ENCODE measurements at regions not wholly inside any gene's neighbourhood (a gene's known extent, or its start where the extent isn't known, plus 50 kb on each side); places are given as distances from the start of the nearest gene placed in this dataset.
A peak's percentile ranks its signal among the peaks of the same experiment; 100 is the strongest.

DNA sequence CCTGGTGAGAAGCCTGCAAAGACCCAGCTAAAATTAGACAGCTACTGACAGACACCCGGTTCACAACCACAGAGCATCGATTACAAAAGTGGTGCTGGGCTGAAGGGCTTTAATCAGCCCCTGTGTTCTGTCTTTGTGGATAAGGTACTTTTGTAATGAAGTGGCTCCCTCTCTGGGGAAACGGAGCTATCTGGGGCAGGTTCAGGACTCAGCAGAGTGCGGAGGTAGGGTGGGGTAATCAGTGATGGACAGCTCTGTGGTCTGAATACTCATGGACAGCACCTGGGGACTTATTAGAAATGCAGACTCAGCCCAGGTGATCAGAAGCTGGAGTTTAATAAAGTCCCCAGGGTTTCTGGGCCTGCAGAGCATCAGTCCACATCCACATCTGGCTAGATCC lies 152.0 kb downstream of the MATN1 start:
- 73% methylated on average over 4 of the region's 4 CpGs for WGBS
- H3K36me3 ChIP-seq (ENCODE audit: control insufficient read depth in 4 of 4, insufficient read depth in 3 of 4, low read depth in 1 of 4, low read length in 3 of 4), result no peaks in the 10 kb centered on the region

DNA sequence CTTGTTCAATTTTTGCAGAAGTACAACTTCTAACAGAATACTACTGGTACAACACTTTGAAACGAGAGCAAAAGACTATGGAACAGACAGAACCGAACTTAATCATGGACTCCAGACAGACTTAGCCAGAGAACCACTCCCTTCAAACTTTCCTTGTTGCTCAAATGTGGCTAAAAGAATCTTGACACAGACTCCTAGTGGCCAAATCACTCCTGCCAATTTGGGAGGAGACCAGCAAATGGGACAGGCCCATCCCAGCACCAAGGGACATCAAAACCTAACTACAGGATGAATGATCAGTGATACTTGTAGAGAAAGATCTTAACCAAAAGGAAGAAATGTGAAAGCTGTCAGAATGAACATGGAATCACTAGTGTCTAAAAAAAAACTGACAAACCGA lies 154.0 kb downstream of the MATN1 start:
- no peak for DNase-seq (ENCODE audit: low spot score)
- WGBS, result 79% methylated on average over 3 of the region's 3 CpGs
- no peak overlapping the region for H3K4me3 ChIP-seq (ENCODE audit: low read depth in 1 of 3, low read length in 3 of 3)
- H3K4me1 ChIP-seq (ENCODE audit: control insufficient read depth in 4 of 4, insufficient read depth in 4 of 4, low read length in 3 of 4), result no peaks in the 10 kb centered on the region
- H3K36me3 ChIP-seq (ENCODE audit: control insufficient read depth in 4 of 4, insufficient read depth in 3 of 4, low read depth in 1 of 4, low read length in 3 of 4), result no peaks in the 10 kb centered on the region
- H3K9ac ChIP-seq (ENCODE audit: low read depth in 1 of 2, low read length in 2 of 2), result no peak overlapping the region
- no peak overlapping the region for H3K27ac ChIP-seq (ENCODE audit: low read depth in 1 of 2, low read length in 2 of 2)
- H3K9me3 ChIP-seq (ENCODE audit: control insufficient read depth in 4 of 4, low read length in 3 of 4), result no peaks in the 10 kb centered on the region
- TF ChIP-seq FOXA2 (IDR thresholded peaks at IDR 0.05) (no peak), NR2F2 (IDR thresholded peaks at IDR 0.05) (no peak)
- TF ChIP-seq, protein P1, sequence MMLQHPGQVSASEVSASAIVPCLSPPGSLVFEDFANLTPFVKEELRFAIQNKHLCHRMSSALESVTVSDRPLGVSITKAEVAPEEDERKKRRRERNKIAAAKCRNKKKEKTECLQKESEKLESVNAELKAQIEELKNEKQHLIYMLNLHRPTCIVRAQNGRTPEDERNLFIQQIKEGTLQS (IDR thresholded peaks at IDR 0.05), result no peak
- no peaks in the 10 kb centered on the region for H3K27me3 ChIP-seq (ENCODE audit: control insufficient read depth in 4 of 4, insufficient read depth in 4 of 4, low read length in 3 of 4)

More for the DNA sequence above, 152.0 kb downstream of the MATN1 start:
- no peak for DNase-seq (ENCODE audit: low spot score)
- Histone ChIP-seq H3K9me3 (ENCODE audit: control insufficient read depth in 4 of 4, low read length in 3 of 4) (no peaks in the 10 kb centered on the region), H3K4me1 (ENCODE audit: control insufficient read depth in 4 of 4, insufficient read depth in 4 of 4, low read length in 3 of 4) (no peaks in the 10 kb centered on the region), H3K27me3 (ENCODE audit: control insufficient read depth in 4 of 4, insufficient read depth in 4 of 4, low read length in 3 of 4) (no peaks in the 10 kb centered on the region), H3K9ac (ENCODE audit: low read depth in 1 of 2, low read length in 2 of 2) (no peak overlapping the region), H3K4me3 (ENCODE audit: low read depth in 1 of 3, low read length in 3 of 3) (no peak overlapping the region), H3K27ac (ENCODE audit: low read depth in 1 of 2, low read length in 2 of 2) (no peak overlapping the region)
- TF ChIP-seq JUND (IDR thresholded peaks at IDR 0.05) (no peak), RXRA (IDR thresholded peaks at IDR 0.05) (no peak), RAD21 (IDR thresholded peaks at IDR 0.05) (no peak), EGR1 (IDR thresholded peaks at IDR 0.05; ENCODE audit: low read depth in 2 of 2) (no peak), HNF4A (conservative IDR thresholded peaks at IDR 0.05) (no peak), GABPA (IDR thresholded peaks at IDR 0.05 in 1 of 2, conservative IDR thresholded peaks at IDR 0.05 in 1 of 2) (no peak), YY1 (IDR thresholded peaks at IDR 0.05) (no peak)
- TF ChIP-seq, protein P2, sequence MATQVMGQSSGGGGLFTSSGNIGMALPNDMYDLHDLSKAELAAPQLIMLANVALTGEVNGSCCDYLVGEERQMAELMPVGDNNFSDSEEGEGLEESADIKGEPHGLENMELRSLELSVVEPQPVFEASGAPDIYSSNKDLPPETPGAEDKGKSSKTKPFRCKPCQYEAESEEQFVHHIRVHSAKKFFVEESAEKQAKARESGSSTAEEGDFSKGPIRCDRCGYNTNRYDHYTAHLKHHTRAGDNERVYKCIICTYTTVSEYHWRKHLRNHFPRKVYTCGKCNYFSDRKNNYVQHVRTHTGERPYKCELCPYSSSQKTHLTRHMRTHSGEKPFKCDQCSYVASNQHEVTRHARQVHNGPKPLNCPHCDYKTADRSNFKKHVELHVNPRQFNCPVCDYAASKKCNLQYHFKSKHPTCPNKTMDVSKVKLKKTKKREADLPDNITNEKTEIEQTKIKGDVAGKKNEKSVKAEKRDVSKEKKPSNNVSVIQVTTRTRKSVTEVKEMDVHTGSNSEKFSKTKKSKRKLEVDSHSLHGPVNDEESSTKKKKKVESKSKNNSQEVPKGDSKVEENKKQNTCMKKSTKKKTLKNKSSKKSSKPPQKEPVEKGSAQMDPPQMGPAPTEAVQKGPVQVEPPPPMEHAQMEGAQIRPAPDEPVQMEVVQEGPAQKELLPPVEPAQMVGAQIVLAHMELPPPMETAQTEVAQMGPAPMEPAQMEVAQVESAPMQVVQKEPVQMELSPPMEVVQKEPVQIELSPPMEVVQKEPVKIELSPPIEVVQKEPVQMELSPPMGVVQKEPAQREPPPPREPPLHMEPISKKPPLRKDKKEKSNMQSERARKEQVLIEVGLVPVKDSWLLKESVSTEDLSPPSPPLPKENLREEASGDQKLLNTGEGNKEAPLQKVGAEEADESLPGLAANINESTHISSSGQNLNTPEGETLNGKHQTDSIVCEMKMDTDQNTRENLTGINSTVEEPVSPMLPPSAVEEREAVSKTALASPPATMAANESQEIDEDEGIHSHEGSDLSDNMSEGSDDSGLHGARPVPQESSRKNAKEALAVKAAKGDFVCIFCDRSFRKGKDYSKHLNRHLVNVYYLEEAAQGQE (IDR thresholded peaks at IDR 0.05), result no peak
- TF ChIP-seq, protein P3, sequence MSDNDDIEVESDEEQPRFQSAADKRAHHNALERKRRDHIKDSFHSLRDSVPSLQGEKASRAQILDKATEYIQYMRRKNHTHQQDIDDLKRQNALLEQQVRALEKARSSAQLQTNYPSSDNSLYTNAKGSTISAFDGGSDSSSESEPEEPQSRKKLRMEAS (IDR thresholded peaks at IDR 0.05), result no peak

DNA sequence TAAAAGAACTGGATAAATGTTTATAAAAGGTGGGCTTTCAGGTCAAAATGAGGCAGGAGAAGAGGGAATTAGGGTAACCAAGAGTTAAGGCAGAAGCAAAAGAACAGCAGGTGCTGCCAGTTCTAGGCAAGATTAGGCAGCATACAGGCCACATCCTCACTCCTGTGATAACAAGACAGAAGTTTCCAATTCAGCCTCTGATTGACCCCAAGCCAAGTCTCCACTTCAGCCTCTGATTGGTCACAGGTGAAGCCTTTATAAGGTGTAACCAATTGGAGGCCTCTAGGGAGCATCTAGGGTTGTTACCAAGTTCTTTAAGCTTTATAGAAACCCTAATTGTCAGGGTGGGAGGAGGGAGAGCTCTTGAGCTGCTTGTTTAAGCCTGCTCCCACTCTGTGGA lies 160.8 kb downstream of the MATN1 start:
- H3K36me3 ChIP-seq (ENCODE audit: control insufficient read depth in 4 of 4, insufficient read depth in 3 of 4, low read depth in 1 of 4, low read length in 3 of 4), result no peaks in the 10 kb centered on the region
- H3K9ac ChIP-seq (ENCODE audit: low read depth in 1 of 2, low read length in 2 of 2), result no peak overlapping the region
- H3K4me1 ChIP-seq (ENCODE audit: control insufficient read depth in 4 of 4, insufficient read depth in 4 of 4, low read length in 3 of 4), result no peaks in the 10 kb centered on the region
- no peaks in the 10 kb centered on the region for H3K27me3 ChIP-seq (ENCODE audit: control insufficient read depth in 4 of 4, insufficient read depth in 4 of 4, low read length in 3 of 4)
- DNase-seq (ENCODE audit: low spot score), result no peak
- H3K9me3 ChIP-seq (ENCODE audit: control insufficient read depth in 4 of 4, low read length in 3 of 4), result peaks cover 2 to 9% (median 5%) of the 10 kb centered on the region in 4 donors
- TF ChIP-seq RXRA (IDR thresholded peaks at IDR 0.05), result no peak
- TF ChIP-seq JUND (IDR thresholded peaks at IDR 0.05), result no peak
- TF ChIP-seq HNF4G (IDR thresholded peaks at IDR 0.05), result no peak
- TF ChIP-seq, protein P3 (IDR thresholded peaks at IDR 0.05), result no peak
- TF ChIP-seq NR2F2 (IDR thresholded peaks at IDR 0.05), result no peak
- TF ChIP-seq FOXA1 (IDR thresholded peaks at IDR 0.05), result no peak
- no peak for TF ChIP-seq SP1 (IDR thresholded peaks at IDR 0.05)
- no peak for TF ChIP-seq YY1 (IDR thresholded peaks at IDR 0.05)
- TF ChIP-seq, protein P2 (IDR thresholded peaks at IDR 0.05), result no peak
- H3K4me3 ChIP-seq (ENCODE audit: low read depth in 1 of 3, low read length in 3 of 3), result peak overlapping the region in 1 of 3 donors; percentile 41
- no peak overlapping the region for H3K27ac ChIP-seq (ENCODE audit: low read depth in 1 of 2, low read length in 2 of 2)
